ENCODE measurements at regions not wholly inside any gene's neighbourhood (a gene's known extent, or its start where the extent isn't known, plus 50 kb on each side); places are given as distances from the start of the nearest gene placed in this dataset.

- Histone ChIP-seq H3K27me3 (ENCODE audit: control insufficient read depth in 3 of 3, insufficient read depth in 3 of 3, low read length in 3 of 3) (no peaks in the 10 kb centered on the region), H3K4me1 (ENCODE audit: control insufficient read depth in 3 of 3, insufficient read depth in 3 of 3, low read length in 3 of 3) (peaks cover 0 to 3% (median 0%) of the 10 kb centered on the region in 3 donors), H3K9me3 (ENCODE audit: control insufficient read depth in 3 of 3, low read length in 3 of 3) (no peaks in the 10 kb centered on the region), H3K9ac (ENCODE audit: low read depth in 1 of 3, low read length in 3 of 3) (no peak overlapping the region), H3K27ac (ENCODE audit: low read depth, low read length) (no peak overlapping the region), H3K4me3 (ENCODE audit: low read length in 3 of 3) (no peak overlapping the region), H3K36me3 (ENCODE audit: control insufficient read depth in 3 of 3, insufficient read depth in 3 of 3, low read length in 3 of 3) (no peaks in the 10 kb centered on the region)
These were observed 481.5 kb upstream of the RGMA start for GRCh38 chr15:93570527-93570926.

GRCh38 chr15:93566762-93567161 lies 477.8 kb upstream of the RGMA start:
- no peak overlapping the region for H3K9ac ChIP-seq (ENCODE audit: low read depth in 1 of 3, low read length in 3 of 3)
- no peaks in the 10 kb centered on the region for H3K27me3 ChIP-seq (ENCODE audit: control insufficient read depth in 3 of 3, insufficient read depth in 3 of 3, low read length in 3 of 3)
- no peak overlapping the region for H3K27ac ChIP-seq (ENCODE audit: low read depth, low read length)
- H3K4me3 ChIP-seq (ENCODE audit: low read length in 3 of 3), result no peak overlapping the region
- H3K36me3 ChIP-seq (ENCODE audit: control insufficient read depth in 3 of 3, insufficient read depth in 3 of 3, low read length in 3 of 3), result no peaks in the 10 kb centered on the region
- H3K9me3 ChIP-seq (ENCODE audit: control insufficient read depth in 3 of 3, low read length in 3 of 3), result no peaks in the 10 kb centered on the region
- peaks cover 0 to 4% (median 3%) of the 10 kb centered on the region in 3 donors for H3K4me1 ChIP-seq (ENCODE audit: control insufficient read depth in 3 of 3, insufficient read depth in 3 of 3, low read length in 3 of 3)

DNA sequence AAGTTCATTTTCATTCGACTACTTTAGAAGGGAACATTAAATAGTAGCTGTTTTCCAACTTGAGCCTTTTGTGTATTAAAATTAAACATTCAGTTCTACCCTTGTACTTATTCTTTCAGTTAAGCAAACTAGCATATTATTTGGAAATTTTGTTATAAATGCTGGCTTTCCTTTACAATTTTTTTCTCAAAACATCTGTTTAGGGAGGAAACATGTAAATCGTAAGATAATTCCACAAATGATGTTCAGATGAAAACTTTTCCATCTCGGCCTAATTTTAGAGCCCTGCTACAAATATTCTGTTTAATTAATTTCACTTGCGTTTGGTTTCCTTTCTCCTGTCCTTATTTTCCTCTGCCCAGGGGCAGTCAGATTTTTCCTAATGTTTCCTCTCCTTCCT lies 476.2 kb upstream of the RGMA start:
- Histone ChIP-seq H3K4me3 (ENCODE audit: low read length in 3 of 3) (no peak overlapping the region), H3K4me1 (ENCODE audit: control insufficient read depth in 3 of 3, insufficient read depth in 3 of 3, low read length in 3 of 3) (peaks cover 0 to 4% (median 3%) of the 10 kb centered on the region in 3 donors), H3K9ac (ENCODE audit: low read depth in 1 of 3, low read length in 3 of 3) (no peak overlapping the region), H3K27me3 (ENCODE audit: control insufficient read depth in 3 of 3, insufficient read depth in 3 of 3, low read length in 3 of 3) (no peaks in the 10 kb centered on the region), H3K27ac (ENCODE audit: low read depth, low read length) (no peak overlapping the region), H3K36me3 (ENCODE audit: control insufficient read depth in 3 of 3, insufficient read depth in 3 of 3, low read length in 3 of 3) (no peaks in the 10 kb centered on the region), H3K9me3 (ENCODE audit: control insufficient read depth in 3 of 3, low read length in 3 of 3) (no peaks in the 10 kb centered on the region)

GRCh38 chr15:93563218-93563617 lies 474.2 kb upstream of the RGMA start:
- no peak overlapping the region for H3K27ac ChIP-seq (ENCODE audit: low read depth, low read length)

DNA sequence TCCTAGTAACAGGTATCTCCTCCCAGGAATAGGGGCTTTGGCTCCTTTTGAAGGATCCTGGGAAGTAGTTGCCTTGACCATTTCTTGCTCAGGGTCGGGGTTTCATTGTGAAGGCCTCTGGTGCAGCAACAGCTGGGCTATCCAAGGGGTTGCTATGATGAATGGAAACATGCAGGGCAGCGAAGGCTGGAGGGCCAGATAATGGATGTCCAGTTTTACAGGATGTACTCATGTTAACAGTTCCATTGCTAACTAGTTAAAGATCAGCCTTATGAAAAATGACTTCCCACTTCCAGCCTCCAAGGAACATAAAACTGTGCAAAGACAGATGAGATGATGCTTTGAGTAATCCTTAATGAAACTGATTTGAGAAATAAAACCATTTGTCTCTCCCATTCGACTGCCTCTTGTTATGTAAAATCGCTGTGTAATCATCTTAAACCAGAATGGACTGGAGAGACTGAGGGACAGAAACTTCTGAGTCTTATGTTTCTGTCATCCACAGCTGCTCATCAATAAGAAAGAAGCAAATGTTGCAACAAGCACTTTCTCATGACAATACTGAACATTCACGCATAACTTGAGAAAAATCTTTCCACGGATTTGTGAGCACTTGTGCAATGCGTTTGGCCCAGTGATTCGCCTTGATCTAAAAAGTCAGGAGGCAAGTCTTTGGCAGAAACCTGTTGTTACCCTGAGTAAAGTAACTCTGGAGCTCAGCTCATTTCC lies 473.5 kb upstream of the RGMA start:
- Histone ChIP-seq H3K4me1 (ENCODE audit: control insufficient read depth in 3 of 3, insufficient read depth in 3 of 3, low read length in 3 of 3) (peaks cover 0 to 4% (median 3%) of the 10 kb centered on the region in 3 donors), H3K27ac (ENCODE audit: low read depth, low read length) (no peak overlapping the region)

More at GRCh38 chr15:93563218-93563617, 474.2 kb upstream of the RGMA start:
- Histone ChIP-seq H3K36me3 (ENCODE audit: control insufficient read depth in 3 of 3, insufficient read depth in 3 of 3, low read length in 3 of 3) (no peaks in the 10 kb centered on the region), H3K27me3 (ENCODE audit: control insufficient read depth in 3 of 3, insufficient read depth in 3 of 3, low read length in 3 of 3) (no peaks in the 10 kb centered on the region), H3K4me3 (ENCODE audit: low read length in 3 of 3) (no peak overlapping the region), H3K4me1 (ENCODE audit: control insufficient read depth in 3 of 3, insufficient read depth in 3 of 3, low read length in 3 of 3) (peaks cover 0 to 4% (median 3%) of the 10 kb centered on the region in 3 donors), H3K9ac (ENCODE audit: low read depth in 1 of 3, low read length in 3 of 3) (no peak overlapping the region), H3K9me3 (ENCODE audit: control insufficient read depth in 3 of 3, low read length in 3 of 3) (no peaks in the 10 kb centered on the region)

GRCh38 chr15:93557696-93558095 lies 468.7 kb upstream of the RGMA start:
- no peaks in the 10 kb centered on the region for H3K4me1 ChIP-seq (ENCODE audit: control insufficient read depth in 3 of 3, insufficient read depth in 3 of 3, low read length in 3 of 3)
- no peak overlapping the region for H3K27ac ChIP-seq (ENCODE audit: low read depth, low read length)
- H3K36me3 ChIP-seq (ENCODE audit: control insufficient read depth in 3 of 3, insufficient read depth in 3 of 3, low read length in 3 of 3), result no peaks in the 10 kb centered on the region
- no peaks in the 10 kb centered on the region for H3K9me3 ChIP-seq (ENCODE audit: control insufficient read depth in 3 of 3, low read length in 3 of 3)
- no peaks in the 10 kb centered on the region for H3K27me3 ChIP-seq (ENCODE audit: control insufficient read depth in 3 of 3, insufficient read depth in 3 of 3, low read length in 3 of 3)
- H3K9ac ChIP-seq (ENCODE audit: low read depth in 1 of 3, low read length in 3 of 3), result no peak overlapping the region
- H3K4me3 ChIP-seq (ENCODE audit: low read length in 3 of 3), result no peak overlapping the region

More for the DNA sequence above, 473.5 kb upstream of the RGMA start:
- Histone ChIP-seq H3K27me3 (ENCODE audit: control insufficient read depth in 3 of 3, insufficient read depth in 3 of 3, low read length in 3 of 3) (no peaks in the 10 kb centered on the region), H3K9me3 (ENCODE audit: control insufficient read depth in 3 of 3, low read length in 3 of 3) (no peaks in the 10 kb centered on the region), H3K9ac (ENCODE audit: low read depth in 1 of 3, low read length in 3 of 3) (no peak overlapping the region), H3K4me3 (ENCODE audit: low read length in 3 of 3) (no peak overlapping the region), H3K36me3 (ENCODE audit: control insufficient read depth in 3 of 3, insufficient read depth in 3 of 3, low read length in 3 of 3) (no peaks in the 10 kb centered on the region)

DNA sequence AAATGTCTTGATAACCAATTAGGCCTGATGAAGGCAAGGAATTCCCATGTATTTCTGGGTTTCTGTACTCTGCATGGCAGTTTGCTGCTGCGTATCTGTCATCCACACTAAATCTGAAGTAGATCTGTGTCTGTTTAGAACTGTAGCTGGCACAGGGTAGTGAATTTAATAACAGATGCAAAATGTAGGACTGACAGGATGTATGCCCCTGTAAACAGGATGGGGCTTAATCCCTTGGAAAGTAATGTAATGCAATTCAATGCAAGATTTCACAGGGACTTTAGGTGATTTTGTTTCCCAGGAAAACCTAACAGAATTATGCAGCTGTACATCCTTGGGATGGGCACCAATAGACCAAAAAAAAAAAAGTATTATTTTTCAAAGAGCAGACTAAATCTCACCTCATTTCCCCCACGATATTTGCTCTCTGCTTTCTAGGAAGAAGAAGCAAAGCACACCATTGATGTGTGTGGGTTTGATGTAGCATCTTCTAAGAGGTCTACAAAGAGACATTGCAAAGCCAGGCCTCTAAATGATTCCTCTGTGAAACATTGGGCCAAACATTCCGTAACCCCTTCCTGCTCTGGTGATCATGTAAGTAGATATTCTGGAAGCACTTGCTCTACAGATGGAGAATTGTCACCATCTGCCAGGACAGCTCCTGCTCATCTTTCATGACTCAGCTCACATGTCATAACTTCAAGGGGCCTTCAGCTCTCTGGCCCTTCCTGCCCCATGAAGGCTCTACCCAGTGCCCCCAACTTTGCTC lies 464.3 kb upstream of the RGMA start:
- no peak overlapping the region for H3K27ac ChIP-seq (ENCODE audit: low read depth, low read length)
- no peaks in the 10 kb centered on the region for H3K4me1 ChIP-seq (ENCODE audit: control insufficient read depth in 3 of 3, insufficient read depth in 3 of 3, low read length in 3 of 3)
- no peaks in the 10 kb centered on the region for H3K27me3 ChIP-seq (ENCODE audit: control insufficient read depth in 3 of 3, insufficient read depth in 3 of 3, low read length in 3 of 3)
- H3K36me3 ChIP-seq (ENCODE audit: control insufficient read depth in 3 of 3, insufficient read depth in 3 of 3, low read length in 3 of 3), result no peaks in the 10 kb centered on the region
- H3K9ac ChIP-seq (ENCODE audit: low read depth in 1 of 3, low read length in 3 of 3), result no peak overlapping the region
- H3K4me3 ChIP-seq (ENCODE audit: low read length in 3 of 3), result no peak overlapping the region
- no peaks in the 10 kb centered on the region for H3K9me3 ChIP-seq (ENCODE audit: control insufficient read depth in 3 of 3, low read length in 3 of 3)

DNA sequence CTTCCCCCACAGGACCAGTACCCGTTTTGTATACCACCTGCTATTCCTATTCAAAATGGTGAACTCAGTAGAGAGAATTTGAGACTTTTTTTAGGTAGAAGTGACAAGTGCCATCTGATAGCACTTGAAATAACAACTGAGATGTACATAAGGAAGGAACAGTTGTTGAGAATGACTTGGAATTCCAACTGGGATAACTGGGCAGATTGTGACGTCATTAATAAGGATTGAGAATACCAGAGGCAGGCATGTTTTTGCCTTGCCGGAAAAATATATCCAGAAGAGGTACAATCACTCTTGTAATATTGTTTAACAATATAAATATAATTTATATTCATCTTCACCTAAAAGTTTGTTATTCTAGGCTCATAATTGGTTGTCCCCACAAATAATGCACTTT lies 454.1 kb upstream of the RGMA start:
- H3K4me3 ChIP-seq (ENCODE audit: low read length in 3 of 3), result no peak overlapping the region

GRCh38 chr15:93527374-93528050 lies 438.5 kb upstream of the RGMA start:
- Histone ChIP-seq H3K9me3 (ENCODE audit: control insufficient read depth in 3 of 3, low read length in 3 of 3) (no peaks in the 10 kb centered on the region), H3K4me1 (ENCODE audit: control insufficient read depth in 3 of 3, insufficient read depth in 3 of 3, low read length in 3 of 3) (peaks cover 0 to 7% (median 0%) of the 10 kb centered on the region in 3 donors), H3K9ac (ENCODE audit: low read depth in 1 of 3, low read length in 3 of 3) (no peak overlapping the region), H3K4me3 (ENCODE audit: low read length in 3 of 3) (no peak overlapping the region), H3K36me3 (ENCODE audit: control insufficient read depth in 3 of 3, insufficient read depth in 3 of 3, low read length in 3 of 3) (no peaks in the 10 kb centered on the region), H3K27ac (ENCODE audit: low read depth, low read length) (no peak overlapping the region), H3K27me3 (ENCODE audit: control insufficient read depth in 3 of 3, insufficient read depth in 3 of 3, low read length in 3 of 3) (no peaks in the 10 kb centered on the region)

More for the DNA sequence above, 454.1 kb upstream of the RGMA start:
- no peaks in the 10 kb centered on the region for H3K9me3 ChIP-seq (ENCODE audit: control insufficient read depth in 3 of 3, low read length in 3 of 3)
- no peak overlapping the region for H3K27ac ChIP-seq (ENCODE audit: low read depth, low read length)
- no peaks in the 10 kb centered on the region for H3K27me3 ChIP-seq (ENCODE audit: control insufficient read depth in 3 of 3, insufficient read depth in 3 of 3, low read length in 3 of 3)
- H3K9ac ChIP-seq (ENCODE audit: low read depth in 1 of 3, low read length in 3 of 3), result no peak overlapping the region
- no peaks in the 10 kb centered on the region for H3K4me1 ChIP-seq (ENCODE audit: control insufficient read depth in 3 of 3, insufficient read depth in 3 of 3, low read length in 3 of 3)
- H3K36me3 ChIP-seq (ENCODE audit: control insufficient read depth in 3 of 3, insufficient read depth in 3 of 3, low read length in 3 of 3), result no peaks in the 10 kb centered on the region

- Histone ChIP-seq H3K9ac (ENCODE audit: low read depth in 1 of 3, low read length in 3 of 3) (no peak overlapping the region), H3K27me3 (ENCODE audit: control insufficient read depth in 3 of 3, insufficient read depth in 3 of 3, low read length in 3 of 3) (no peaks in the 10 kb centered on the region), H3K36me3 (ENCODE audit: control insufficient read depth in 3 of 3, insufficient read depth in 3 of 3, low read length in 3 of 3) (no peaks in the 10 kb centered on the region), H3K4me3 (ENCODE audit: low read length in 3 of 3) (no peak overlapping the region), H3K27ac (ENCODE audit: low read depth, low read length) (no peak overlapping the region), H3K9me3 (ENCODE audit: control insufficient read depth in 3 of 3, low read length in 3 of 3) (no peaks in the 10 kb centered on the region), H3K4me1 (ENCODE audit: control insufficient read depth in 3 of 3, insufficient read depth in 3 of 3, low read length in 3 of 3) (peaks cover 6 to 18% (median 6%) of the 10 kb centered on the region in 3 donors)
These were observed 435.4 kb upstream of the RGMA start for GRCh38 chr15:93524432-93524831.

Data from skeletal muscle tissue (tissue), 3 donors.